MM.1S (cell line): ENCODE measurements at regions not wholly inside any gene's neighbourhood (a gene's known extent, or its start where the extent isn't known, plus 50 kb on each side); places are given as distances from the start of the nearest gene placed in this dataset.

ENCODE experiments used
- DNase-seq: peaks from one replicate; pipeline ENCODE4 v3.0.0-alpha.2; 2015
- H2AFZ ChIP-seq: fragments of 300-600 bp; sonication (generic); 2 replicates; pipeline ENCODE4 v1.6.0; 2016; ENCODE audit warnings: antibody characterized with exemption, low read length
- H3F3A ChIP-seq: fragments of 300-600 bp; sonication (generic); 2 replicates; pipeline ENCODE4 v1.6.1; 2016; ENCODE audit warnings: mild to moderate bottlenecking, antibody characterized with exemption, low read length, moderate library complexity, mixed read lengths; ENCODE audit not compliant: insufficient read depth
- H3K27ac ChIP-seq: fragments of 300-600 bp; sonication (generic); 2 replicates; pipeline ENCODE4 v1.5.1; 2016; ENCODE audit warnings: mild to moderate bottlenecking, low read length
- H3K27me3 ChIP-seq: fragments of 300-600 bp; sonication (generic); replicated peaks from 2 replicates; pipeline ENCODE4 v1.6.0; 2016; ENCODE audit warnings: low read length; ENCODE audit not compliant: insufficient read depth
- H3K36me3 ChIP-seq: fragments of 300-600 bp; sonication (generic); replicated peaks from 2 replicates; pipeline ENCODE4 v1.6.1; 2016; ENCODE audit warnings: mild to moderate bottlenecking, low read length, mixed read lengths; ENCODE audit not compliant: insufficient read depth
- H3K4me1 ChIP-seq: fragments of 300-600 bp; sonication (generic); 2 replicates; pipeline ENCODE4 v1.6.1; 2016; ENCODE audit warnings: low read length, mixed read lengths
- H3K4me2 ChIP-seq: fragments of 300-600 bp; sonication (generic); 2 replicates; pipeline ENCODE4 v1.6.0; 2016; ENCODE audit warnings: low read depth, low read length
- H3K4me3 ChIP-seq: fragments of 300-600 bp; sonication (generic); 2 replicates; pipeline ENCODE4 v1.5.1; 2016; ENCODE audit warnings: low read length, mixed read lengths
- H3K79me2 ChIP-seq: fragments of 300-600 bp; sonication (generic); 2 replicates; pipeline ENCODE4 v1.6.1; 2016; ENCODE audit warnings: mixed run types, low read length, mixed read lengths
- H3K9ac ChIP-seq: fragments of 300-600 bp; sonication (generic); 2 replicates; pipeline ENCODE4 v1.6.1; 2016; ENCODE audit warnings: low read length, mixed read lengths
- H3K9me2 ChIP-seq: fragments of 300-600 bp; sonication (generic); replicated peaks from 2 replicates; pipeline ENCODE4 v1.6.1; 2016; ENCODE audit warnings: mild to moderate bottlenecking, low read length, mixed read lengths; ENCODE audit not compliant: insufficient read depth
- H3K9me3 ChIP-seq: fragments of 300-600 bp; sonication (generic); replicated peaks from 2 replicates; pipeline ENCODE4 v1.6.1; 2016; ENCODE audit warnings: mild to moderate bottlenecking, low read length, mixed read lengths; ENCODE audit not compliant: insufficient read depth
- H4K20me1 ChIP-seq: fragments of 300-600 bp; sonication (generic); 2 replicates; pipeline ENCODE4 v1.6.1; 2016; ENCODE audit warnings: mild to moderate bottlenecking, low read length, moderate library complexity, mixed read lengths; ENCODE audit not compliant: insufficient read depth
- CTCF ChIP-seq: fragments of 300-600 bp; sonication (generic); IDR thresholded peaks from 2 replicates; pipeline ENCODE4 v1.5.1; 2016; ENCODE audit warnings: antibody characterized with exemption, low read length, mixed read lengths
- EZH2 ChIP-seq: fragments of 300-600 bp; sonication (generic); optimal IDR thresholded peaks from 2 replicates; pipeline ENCODE3; 2017; ENCODE audit warnings: low read depth, mild to moderate bottlenecking, antibody characterized with exemption, low read length, mixed read lengths
- EZH2phosphoT487 ChIP-seq: fragments of 300-600 bp; sonication (generic); IDR thresholded peaks from 2 replicates; pipeline ENCODE4 v1.6.1; 2018; ENCODE audit warnings: antibody characterized with exemption, low read length

- H2AFZ ChIP-seq, result no peak overlapping the region
- H3K9me3 ChIP-seq, result no peaks in the 10 kb centered on the region
- H3K36me3 ChIP-seq, result no peaks in the 10 kb centered on the region
- H3K4me1 ChIP-seq, result no peaks in the 10 kb centered on the region
- H3K9me2 ChIP-seq, result no peaks in the 10 kb centered on the region
- H3F3A ChIP-seq, result no peaks in the 10 kb centered on the region
- no peak overlapping the region for H3K9ac ChIP-seq
- H3K27ac ChIP-seq, result no peak overlapping the region
- no peak overlapping the region for H3K4me2 ChIP-seq
- no peaks in the 10 kb centered on the region for H3K27me3 ChIP-seq
- no peak overlapping the region for H3K4me3 ChIP-seq
- DNase-seq, result no peak
- TF ChIP-seq EZH2phosphoT487, result no peak
- H4K20me1 ChIP-seq, result no peaks in the 10 kb centered on the region
- H3K79me2 ChIP-seq, result no peaks in the 10 kb centered on the region
Measured at GRCh38 chr12:95402096-95402495, 71.9 kb upstream of the METAP2 start.

GRCh38 chr12:95408201-95408600 is 65.8 kb upstream of the METAP2 start:
- H3K4me2 ChIP-seq, result no peak overlapping the region
- no peaks in the 10 kb centered on the region for H4K20me1 ChIP-seq
- TF ChIP-seq EZH2, result no peak
- TF ChIP-seq EZH2phosphoT487, result no peak
- no peak for TF ChIP-seq CTCF
- no peaks in the 10 kb centered on the region for H3K9me3 ChIP-seq
- no peak overlapping the region for H2AFZ ChIP-seq
- no peaks in the 10 kb centered on the region for H3K36me3 ChIP-seq
- H3K27ac ChIP-seq, result no peak overlapping the region
- no peaks in the 10 kb centered on the region for H3K4me1 ChIP-seq
- H3K4me3 ChIP-seq, result no peak overlapping the region
- no peak overlapping the region for H3K9ac ChIP-seq
- no peaks in the 10 kb centered on the region for H3F3A ChIP-seq
- H3K79me2 ChIP-seq, result no peaks in the 10 kb centered on the region
- H3K9me2 ChIP-seq, result no peaks in the 10 kb centered on the region
- no peak for DNase-seq
- H3K27me3 ChIP-seq, result no peaks in the 10 kb centered on the region

GRCh38 chr12:95411057-95411456 is 62.9 kb upstream of the METAP2 start:
- Histone ChIP-seq H4K20me1 (no peaks in the 10 kb centered on the region), H3K79me2 (no peaks in the 10 kb centered on the region), H3K9me2 (no peaks in the 10 kb centered on the region), H3K4me1 (no peaks in the 10 kb centered on the region), H3K4me3 (no peak overlapping the region), H2AFZ (no peak overlapping the region), H3K27ac (no peak overlapping the region), H3F3A (no peaks in the 10 kb centered on the region), H3K36me3 (no peaks in the 10 kb centered on the region), H3K27me3 (no peaks in the 10 kb centered on the region), H3K9ac (no peak overlapping the region), H3K4me2 (no peak overlapping the region), H3K9me3 (no peaks in the 10 kb centered on the region)
- DNase-seq, result no peak
- no peak for TF ChIP-seq EZH2
- no peak for TF ChIP-seq EZH2phosphoT487
- no peak for TF ChIP-seq CTCF

GRCh38 chr12:95411466-95411865 is 62.5 kb upstream of the METAP2 start:
- no peaks in the 10 kb centered on the region for H4K20me1 ChIP-seq
- H3K36me3 ChIP-seq, result no peaks in the 10 kb centered on the region
- TF ChIP-seq CTCF (no peak), EZH2phosphoT487 (no peak), EZH2 (no peak)
- H3K9ac ChIP-seq, result no peak overlapping the region
- H3K4me3 ChIP-seq, result no peak overlapping the region
- no peaks in the 10 kb centered on the region for H3K4me1 ChIP-seq
- H3F3A ChIP-seq, result no peaks in the 10 kb centered on the region
- H3K4me2 ChIP-seq, result no peak overlapping the region
- no peak overlapping the region for H3K27ac ChIP-seq
- no peaks in the 10 kb centered on the region for H3K9me3 ChIP-seq
- no peaks in the 10 kb centered on the region for H3K27me3 ChIP-seq
- H3K79me2 ChIP-seq, result no peaks in the 10 kb centered on the region
- no peak overlapping the region for H2AFZ ChIP-seq
- no peak for DNase-seq
- H3K9me2 ChIP-seq, result no peaks in the 10 kb centered on the region
